Vagina (tissue), 2 donors: ENCODE measurements at regions not wholly inside any gene's neighbourhood (a gene's known extent, or its start where the extent isn't known, plus 50 kb on each side); places are given as distances from the start of the nearest gene placed in this dataset.

Experiments
- CTCF ChIP-seq, 3 experiments: fragments of 450-650 bp in 2 of 3; fragments of 200-600 bp in 1 of 3; sonication (generic) in 1 of 3; IDR thresholded peaks; one replicate each; pipeline ENCODE4 v1.5.1; 2017 to 2019; ENCODE audit warnings: antibody characterized with exemption in 3 of 3, mild to moderate bottlenecking in 2 of 3, moderate library complexity in 2 of 3
- POLR2A ChIP-seq, 2 donors: fragments of 450-650 bp; IDR thresholded peaks; one replicate each; pipeline ENCODE4 v1.6.1; 2017; ENCODE audit warnings: antibody characterized with exemption in 2 of 2, mild to moderate bottlenecking in 2 of 2, moderate library complexity in 2 of 2
- POLR2AphosphoS5 ChIP-seq, 2 donors: sonication (generic); formaldehyde crosslinking; IDR thresholded peaks; one replicate each; pipeline ENCODE4 v1.9.0; 2017; ENCODE audit warnings: antibody characterized with exemption in 2 of 2, mild to moderate bottlenecking in 2 of 2, low read depth in 1 of 2; ENCODE audit not compliant: insufficient read depth in 1 of 2

DNA sequence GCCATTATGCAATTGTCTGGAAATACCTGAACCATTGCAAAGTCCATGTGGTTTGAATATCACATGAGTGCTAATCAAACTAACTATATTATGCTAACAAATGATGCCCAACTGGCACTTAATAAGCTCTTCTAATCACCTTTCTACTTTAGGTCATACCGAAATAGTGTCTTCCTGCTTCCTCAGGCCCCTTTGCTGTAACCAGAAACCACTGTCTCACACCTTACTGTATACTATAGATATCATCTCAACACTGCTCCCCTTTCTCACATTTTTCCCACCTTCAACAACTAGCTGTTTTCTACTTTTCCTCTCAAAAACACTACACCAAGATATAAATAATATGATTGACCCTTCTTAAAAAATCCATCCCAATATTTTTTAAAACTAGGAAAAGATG, 633.9 kb downstream of the BCL11A start:
- TF ChIP-seq POLR2A (IDR thresholded peaks at IDR 0.05) (no peak), CTCF (IDR thresholded peaks at IDR 0.05) (no peak), POLR2AphosphoS5 (IDR thresholded peaks at IDR 0.05; ENCODE audit: insufficient read depth in 1 of 2, low read depth in 1 of 2) (no peak)
